ENCODE measurements at regions not wholly inside any gene's neighbourhood (a gene's known extent, or its start where the extent isn't known, plus 50 kb on each side); places are given as distances from the start of the nearest gene placed in this dataset.

GRCh38 chr4:181018913-181019312 is 1224.3 kb upstream of the TENM3 start:
- TF ChIP-seq CTCF (IDR thresholded peaks at IDR 0.05) (no peak), POLR2A (IDR thresholded peaks at IDR 0.05) (no peak)
